SK-N-SH treated with all-trans-retinoic acid at 6 μM for 48 hours (cell line): ENCODE measurements at regions not wholly inside any gene's neighbourhood (a gene's known extent, or its start where the extent isn't known, plus 50 kb on each side); places are given as distances from the start of the nearest gene placed in this dataset.

Experiments
- BACH2 ChIP-seq: fragments of 250-450 bp; sonication (Bioruptor Pico); IDR thresholded peaks from 2 replicates; pipeline ENCODE4 v1.9.0; 2021; ENCODE audit warnings: mild to moderate bottlenecking, borderline replicate concordance
- ESRRG ChIP-seq: fragments of 250-450 bp; sonication (Bioruptor Pico); IDR thresholded peaks from 2 replicates; pipeline ENCODE4 v1.6.1; 2021; ENCODE audit warnings: mild to moderate bottlenecking
- GLIS3 ChIP-seq: fragments of 250-450 bp; sonication (Bioruptor Pico); IDR thresholded peaks from 2 replicates; pipeline ENCODE4 v1.5.0; 2020; ENCODE audit warnings: mild to moderate bottlenecking, moderate library complexity
- OSR1 ChIP-seq: fragments of 250-450 bp; sonication (Bioruptor Pico); IDR thresholded peaks from 2 replicates; pipeline ENCODE4 v1.8.0; 2022; ENCODE audit warnings: moderate library complexity, mild to moderate bottlenecking, inconsistent platforms
- RARB ChIP-seq: fragments of 250-450 bp; sonication (Bioruptor Pico); IDR thresholded peaks from 2 replicates; pipeline ENCODE4 v1.8.0; 2021; ENCODE audit warnings: mild to moderate bottlenecking, moderate library complexity
- TCF4 ChIP-seq: fragments of 250-450 bp; sonication (Bioruptor Pico); IDR thresholded peaks from 2 replicates; pipeline ENCODE4 v1.8.0; 2021; ENCODE audit warnings: mild to moderate bottlenecking, moderate library complexity, borderline replicate concordance
- ZFP30 ChIP-seq: fragments of 450-650 bp; formaldehyde crosslinking; IDR thresholded peaks from 2 replicates; pipeline ENCODE4 v1.5.0; 2022; ENCODE audit warnings: mild to moderate bottlenecking, moderate library complexity

DNA sequence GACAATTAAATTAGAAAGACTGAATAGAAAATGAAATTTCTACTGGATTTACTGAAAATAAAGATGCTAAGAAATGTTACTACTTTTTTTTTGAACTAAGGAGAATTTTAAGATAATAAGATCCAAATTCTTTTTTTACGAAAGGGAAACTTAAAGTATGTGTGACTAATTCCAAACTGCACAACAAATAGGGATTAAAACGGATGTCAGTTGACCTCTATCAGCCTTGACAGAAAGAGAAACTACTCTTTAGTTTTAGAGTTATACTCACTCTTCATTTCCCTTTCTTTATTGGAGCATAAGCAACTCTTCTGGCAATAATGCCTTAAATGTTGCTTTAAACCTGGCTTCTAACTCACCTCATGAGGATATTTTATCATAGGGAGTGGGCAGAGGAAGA, 273.8 kb downstream of the SLITRK6 start:
- TF ChIP-seq ESRRG = no peak
- no peak for TF ChIP-seq TCF4
- TF ChIP-seq BACH2 (CRISPR knock-in tag) = no peak
- TF ChIP-seq RARB = no peak
- TF ChIP-seq GLIS3 (CRISPR knock-in tag) = no peak
- TF ChIP-seq OSR1 (CRISPR knock-in tag) = no peak
- TF ChIP-seq ZFP30 (CRISPR knock-in tag) = no peak
